Testis (tissue), 2 donors: ENCODE measurements at regions not wholly inside any gene's neighbourhood (a gene's known extent, or its start where the extent isn't known, plus 50 kb on each side); places are given as distances from the start of the nearest gene placed in this dataset.

Source experiments
- CTCF ChIP-seq, 3 experiments: fragments of 450-650 bp in 2 of 3; fragments of 200-600 bp in 1 of 3; sonication (generic) in 1 of 3; IDR thresholded peaks; one replicate each; pipeline ENCODE4 v1.5.1; 2016 to 2019; ENCODE audit warnings: antibody characterized with exemption in 3 of 3, mild to moderate bottlenecking in 2 of 3, moderate library complexity in 1 of 3
- POLR2A ChIP-seq: fragments of 450-650 bp; IDR thresholded peaks from one replicate; pipeline ENCODE4 v1.6.1; 2017; ENCODE audit warnings: antibody characterized with exemption, mild to moderate bottlenecking, moderate library complexity

DNA sequence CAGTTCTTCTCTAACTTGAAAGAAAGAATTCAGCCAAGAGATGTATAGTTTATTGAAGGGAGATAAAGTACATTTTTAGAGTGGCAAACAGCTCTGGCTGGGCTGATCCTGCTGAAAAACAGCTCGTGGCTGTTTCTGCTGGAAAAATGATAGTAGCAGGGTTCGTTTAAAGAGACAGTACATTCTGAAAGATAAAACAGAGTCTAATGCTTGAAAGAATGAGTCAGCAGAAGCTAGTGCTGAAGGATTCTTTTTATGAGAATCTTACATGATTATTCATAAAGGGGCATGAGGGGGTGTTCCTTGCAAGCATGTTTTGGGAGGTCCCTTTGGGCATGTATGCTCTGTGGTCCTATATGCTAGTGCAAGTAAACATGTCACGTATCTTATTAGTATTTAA lies 790.0 kb downstream of the PCDH18 start:
- TF ChIP-seq CTCF (IDR thresholded peaks at IDR 0.05) (no peak), POLR2A (no peak)
